CD4-positive, alpha-beta T cell (primary cell): ENCODE measurements at regions not wholly inside any gene's neighbourhood (a gene's known extent, or its start where the extent isn't known, plus 50 kb on each side); places are given as distances from the start of the nearest gene placed in this dataset.

ENCODE experiments used
- ATAC-seq: fragments of 200-7000 bp; cut with Tn5 transposase; one replicate; pipeline ENCODE4 v1.10.0; 2022; ENCODE audit warnings: mild to moderate bottlenecking; ENCODE audit not compliant: poor library complexity
- CTCF ChIA-PET: fragments of 350-600 bp; sonication (Branson Sonifier 250); formaldehyde crosslinking; loops from one replicate; lab custom pipeline; 2021; ENCODE audit warnings: antibody characterized with exemption, inconsistent platforms; lab: Charles Lee
- POLR2A ChIA-PET: fragments of 350-600 bp; sonication (Branson Sonifier 250); formaldehyde crosslinking; loops from one replicate; lab custom pipeline; 2021; ENCODE audit warnings: antibody characterized with exemption, inconsistent platforms; lab: Charles Lee
- DNase-seq, 14 experiments: peaks; one replicate each; pipeline ENCODE4 v3.0.0-alpha.2; 2013 to 2020; ENCODE audit warnings: mixed read lengths in 2 of 14
- H3K27ac ChIP-seq, 2 donors: one replicate each; pipeline versions ENCODE4 v1.5.1 to v1.7.0; 2013; ENCODE audit warnings: low read length in 2 of 2, low read depth in 1 of 2, mild to moderate bottlenecking in 1 of 2
- H3K27me3 ChIP-seq, 2 experiments: 1 replicate in 1 of 2; 2 replicates in 1 of 2; pipeline versions ENCODE4 v1.6.1 to v1.7.0; 2013; ENCODE audit warnings: low read length in 2 of 2, control low read depth in 1 of 2, mild to moderate bottlenecking in 1 of 2, moderate library complexity in 1 of 2; ENCODE audit not compliant: insufficient read depth in 2 of 2, control insufficient read depth in 1 of 2
- H3K36me3 ChIP-seq: one replicate; pipeline ENCODE4 v1.6.1; 2013; ENCODE audit warnings: low read length, control low read depth; ENCODE audit not compliant: insufficient read depth
- H3K4me1 ChIP-seq: one replicate; pipeline ENCODE4 v1.6.1; 2013; ENCODE audit warnings: low read length, control low read depth; ENCODE audit not compliant: insufficient read depth
- H3K4me3 ChIP-seq: one replicate; pipeline ENCODE4 v1.5.1; 2013; ENCODE audit warnings: mild to moderate bottlenecking, low read length, moderate library complexity
- H3K9me3 ChIP-seq, 2 experiments: 1 replicate in 1 of 2; 2 replicates in 1 of 2; pipeline versions ENCODE4 v1.6.1 to v1.7.0; 2013; ENCODE audit warnings: low read length in 2 of 2, mild to moderate bottlenecking in 2 of 2, control low read depth in 1 of 2, moderate library complexity in 1 of 2; ENCODE audit not compliant: control insufficient read depth in 1 of 2, insufficient read depth in 1 of 2
- H3K27ac Mint-ChIP-seq: one replicate; pipeline ENCODE4 v1.8.0; 2020; ENCODE audit warnings: mixed read lengths
- H3K27me3 Mint-ChIP-seq: one replicate; pipeline ENCODE4 v1.8.0; 2021; ENCODE audit warnings: mixed read lengths
- H3K36me3 Mint-ChIP-seq: one replicate; pipeline ENCODE4 v1.8.0; 2021; ENCODE audit warnings: low read depth, mixed read lengths
- H3K4me1 Mint-ChIP-seq: one replicate; pipeline ENCODE4 v1.8.0; 2021; ENCODE audit warnings: low read depth, mixed read lengths
- H3K4me3 Mint-ChIP-seq: one replicate; pipeline ENCODE4 v1.8.0; 2020; ENCODE audit warnings: mild to moderate bottlenecking, mixed read lengths
- H3K9me3 Mint-ChIP-seq: one replicate; pipeline ENCODE4 v1.8.0; 2020; ENCODE audit warnings: mixed read lengths
- intact Hi-C, 2 experiments: fragments of 100-400 bp; cut with DNase I in 1 of 2; cut with micrococcal nuclease in 1 of 2; formaldehyde crosslinking; loops; one replicate each; pipeline versions ENCODE4 v1.15.1 to v1.9.0; 2023 to 2025; cut with DNase I, micrococcal nuclease
- TF ChIP-seq, protein P1 (sequence below): fragments of 200-600 bp; IDR thresholded peaks from one replicate; pipeline ENCODE4 v1.8.0; 2022; ENCODE audit warnings: antibody characterized with exemption, mild to moderate bottlenecking

DNA sequence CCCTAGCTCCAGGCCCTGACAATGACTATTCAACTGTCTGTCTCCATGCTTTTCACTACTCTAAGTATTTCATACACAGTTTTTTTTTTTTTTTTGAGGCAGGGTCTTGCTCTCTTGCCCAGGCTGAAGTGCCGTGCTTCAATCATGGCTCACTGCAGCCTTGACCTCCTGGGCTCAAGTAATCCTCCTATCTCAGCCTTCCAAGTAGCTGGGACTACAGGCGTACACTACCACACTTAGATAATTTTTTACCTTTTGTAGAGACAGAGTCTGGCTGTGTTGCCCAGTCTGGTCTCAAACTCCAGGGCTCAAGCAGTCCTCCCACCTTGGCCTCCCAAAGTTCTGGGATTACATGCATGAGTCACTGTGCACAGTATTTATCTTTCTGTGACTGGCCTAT, 815.4 kb downstream of the DACH1 start:
- H3K36me3 Mint-ChIP-seq = no peaks in the 10 kb centered on the region
- Histone ChIP-seq H3K27me3 (no peaks in the 10 kb centered on the region), H3K9me3 (peaks cover 0 to 11% of the 10 kb centered on the region in 2 experiments), H3K4me3 (no peak overlapping the region), H3K36me3 (no peaks in the 10 kb centered on the region), H3K4me1 (no peaks in the 10 kb centered on the region), H3K27ac (no peak overlapping the region)
- no peaks in the 10 kb centered on the region for H3K27me3 Mint-ChIP-seq
- ChIA-PET POLR2A (no interaction called here), CTCF (no interaction called here)
- no peaks in the 10 kb centered on the region for H3K4me1 Mint-ChIP-seq
- TF ChIP-seq, protein P1, sequence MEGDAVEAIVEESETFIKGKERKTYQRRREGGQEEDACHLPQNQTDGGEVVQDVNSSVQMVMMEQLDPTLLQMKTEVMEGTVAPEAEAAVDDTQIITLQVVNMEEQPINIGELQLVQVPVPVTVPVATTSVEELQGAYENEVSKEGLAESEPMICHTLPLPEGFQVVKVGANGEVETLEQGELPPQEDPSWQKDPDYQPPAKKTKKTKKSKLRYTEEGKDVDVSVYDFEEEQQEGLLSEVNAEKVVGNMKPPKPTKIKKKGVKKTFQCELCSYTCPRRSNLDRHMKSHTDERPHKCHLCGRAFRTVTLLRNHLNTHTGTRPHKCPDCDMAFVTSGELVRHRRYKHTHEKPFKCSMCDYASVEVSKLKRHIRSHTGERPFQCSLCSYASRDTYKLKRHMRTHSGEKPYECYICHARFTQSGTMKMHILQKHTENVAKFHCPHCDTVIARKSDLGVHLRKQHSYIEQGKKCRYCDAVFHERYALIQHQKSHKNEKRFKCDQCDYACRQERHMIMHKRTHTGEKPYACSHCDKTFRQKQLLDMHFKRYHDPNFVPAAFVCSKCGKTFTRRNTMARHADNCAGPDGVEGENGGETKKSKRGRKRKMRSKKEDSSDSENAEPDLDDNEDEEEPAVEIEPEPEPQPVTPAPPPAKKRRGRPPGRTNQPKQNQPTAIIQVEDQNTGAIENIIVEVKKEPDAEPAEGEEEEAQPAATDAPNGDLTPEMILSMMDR = no peak
- intact Hi-C loops = no loop called here
- ATAC-seq (no peak), DNase-seq (no peak)
- no peak overlapping the region for H3K4me3 Mint-ChIP-seq
- no peak overlapping the region for H3K27ac Mint-ChIP-seq
- peaks cover 10% of the 10 kb centered on the region for H3K9me3 Mint-ChIP-seq

DNA sequence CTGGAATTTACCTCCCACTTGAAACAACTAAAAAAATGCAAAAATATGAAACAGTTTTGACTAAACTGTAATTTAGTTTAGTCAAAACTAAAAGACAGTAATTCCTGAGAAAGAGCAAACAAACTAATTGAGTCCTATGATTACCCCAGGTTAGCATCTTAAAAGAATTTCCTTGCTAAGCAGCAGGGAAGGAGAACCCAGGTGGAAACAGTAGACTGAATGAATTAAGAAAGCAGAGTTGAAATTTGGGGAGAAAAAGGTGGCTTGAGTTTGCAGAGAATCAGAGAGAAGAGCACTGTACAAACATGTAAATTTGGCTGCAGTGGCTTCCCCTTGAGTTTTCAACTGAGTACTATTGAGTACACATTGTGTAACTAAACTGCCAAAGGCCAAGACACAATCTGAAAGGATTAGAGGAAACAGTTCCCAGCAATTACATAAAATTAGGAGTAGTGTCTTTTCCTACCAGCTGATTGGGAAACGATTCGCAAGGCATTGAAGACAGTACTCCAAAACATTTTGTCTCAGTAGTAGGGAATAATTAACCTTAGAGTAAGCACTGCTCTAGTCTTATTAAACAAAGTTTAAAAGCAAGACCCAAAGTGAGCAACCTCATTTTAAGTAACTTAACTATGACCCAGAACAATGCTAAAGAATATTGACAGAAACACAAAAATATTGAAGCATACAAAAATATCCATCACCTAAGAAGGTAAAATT, 820.5 kb downstream of the DACH1 start:
- no peak for ATAC-seq
- Mint-ChIP-seq H3K4me3 (no peak overlapping the region), H3K4me1 (no peaks in the 10 kb centered on the region), H3K36me3 (no peaks in the 10 kb centered on the region), H3K27me3 (no peaks in the 10 kb centered on the region), H3K27ac (no peak overlapping the region), H3K9me3 (no peaks in the 10 kb centered on the region)
- no peaks in the 10 kb centered on the region for H3K36me3 ChIP-seq
- TF ChIP-seq, protein P1 = no peak
- no peak for DNase-seq
- ChIA-PET CTCF (no interaction called here), POLR2A (no interaction called here)
- H3K4me3 ChIP-seq = no peak overlapping the region
- H3K27ac ChIP-seq = no peak overlapping the region
- intact Hi-C loops = no loop called here
- H3K9me3 ChIP-seq = no peaks in the 10 kb centered on the region
- no peaks in the 10 kb centered on the region for H3K27me3 ChIP-seq
- no peaks in the 10 kb centered on the region for H3K4me1 ChIP-seq

DNA sequence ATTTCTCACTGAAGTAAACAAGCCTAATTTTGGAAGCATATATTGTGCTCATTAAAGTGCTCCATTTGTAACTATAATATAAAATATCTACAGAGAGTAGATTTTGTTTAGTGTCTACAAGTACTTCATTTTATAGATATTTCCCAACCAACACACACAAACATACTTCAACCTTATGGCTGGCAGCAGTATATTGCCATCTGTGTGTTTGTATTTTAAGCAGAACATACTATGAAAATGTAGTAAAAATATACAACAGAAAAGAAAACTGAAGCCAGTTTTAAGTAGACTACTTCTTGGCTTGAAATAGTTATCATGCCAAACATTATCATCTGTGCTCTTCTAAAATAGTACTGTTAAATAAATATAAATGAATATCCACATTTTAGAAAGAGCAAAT, 821.9 kb downstream of the DACH1 start:
- POLR2A ChIA-PET = no interaction called here
- H3K27me3 Mint-ChIP-seq = no peaks in the 10 kb centered on the region
- CTCF ChIA-PET = no interaction called here

More for the DNA sequence above, 821.9 kb downstream of the DACH1 start:
- Histone ChIP-seq H3K27me3 (no peaks in the 10 kb centered on the region), H3K36me3 (no peaks in the 10 kb centered on the region), H3K9me3 (peaks cover 0 to under 1% of the 10 kb centered on the region in 2 experiments), H3K4me1 (no peaks in the 10 kb centered on the region), H3K4me3 (no peak overlapping the region), H3K27ac (no peak overlapping the region)
- DNase-seq (no peak), ATAC-seq (no peak)
- intact Hi-C loops = no loop called here
- no peaks in the 10 kb centered on the region for H3K4me1 Mint-ChIP-seq
- TF ChIP-seq, protein P1 = no peak
- H3K9me3 Mint-ChIP-seq = no peaks in the 10 kb centered on the region
- H3K4me3 Mint-ChIP-seq = no peak overlapping the region
- no peak overlapping the region for H3K27ac Mint-ChIP-seq
- no peaks in the 10 kb centered on the region for H3K36me3 Mint-ChIP-seq
